BJ (cell line): ENCODE measurements at regions not wholly inside any gene's neighbourhood (a gene's known extent, or its start where the extent isn't known, plus 50 kb on each side); places are given as distances from the start of the nearest gene placed in this dataset.

Source experiments
- CTCF ChIA-PET: fragments of 350-600 bp; formaldehyde crosslinking; extraction: SDS; loops from one replicate; lab custom pipeline; 2021; ENCODE audit warnings: antibody characterized with exemption, inconsistent platforms; lab: Yijun Ruan, JAX
- POLR2A ChIA-PET: fragments of 300-600 bp; sonication (Branson Sonifier 250); formaldehyde crosslinking; extraction: SDS; loops from one replicate; lab custom pipeline; 2021; ENCODE audit warnings: antibody characterized with exemption; lab: Charles Lee
- DNase-seq: peaks from one replicate; pipeline ENCODE4 v3.0.0-alpha.2; 2011; ENCODE audit warnings: low read depth
- H3K27me3 ChIP-seq: 2 replicates; pipeline ENCODE4 v1.6.0; 2011; ENCODE audit warnings: low read length; ENCODE audit not compliant: control insufficient read depth, insufficient read depth
- H3K36me3 ChIP-seq: 2 replicates; pipeline ENCODE4 v1.5.1; 2011; ENCODE audit warnings: low read length; ENCODE audit not compliant: control insufficient read depth, insufficient read depth
- H3K4me3 ChIP-seq: 2 replicates; pipeline ENCODE4 v1.5.1; 2011; ENCODE audit warnings: low read depth, mild to moderate bottlenecking, control low read depth, low read length
- TF ChIP-seq, protein P1 (sequence below): IDR thresholded peaks from 2 replicates; pipeline ENCODE4 v1.5.1; 2011; ENCODE audit warnings: low read depth, mild to moderate bottlenecking, control low read depth, inconsistent platforms, low read length, moderate library complexity; ENCODE audit not compliant: insufficient read depth

DNA sequence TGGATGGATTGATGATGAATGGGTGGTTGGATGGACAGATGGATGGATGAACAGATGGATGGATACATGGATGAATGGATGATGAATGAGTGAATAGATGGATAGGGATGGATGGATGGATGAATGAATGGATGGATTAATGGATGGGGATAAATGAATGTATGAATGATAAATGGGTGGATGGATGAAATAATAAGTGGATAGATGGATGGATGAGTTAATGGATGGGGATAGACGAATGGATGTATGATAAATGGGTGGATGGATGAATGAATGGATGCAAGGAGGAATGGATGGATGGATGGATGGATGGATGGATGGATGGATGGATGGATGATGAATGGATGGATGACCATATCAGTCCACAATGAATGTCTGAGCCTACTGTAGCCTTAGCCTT, 381.9 kb downstream of the SETD4 start:
- ChIA-PET CTCF (no interaction called here), POLR2A (no interaction called here)
- Histone ChIP-seq H3K4me3 (no peak overlapping the region), H3K27me3 (no peaks in the 10 kb centered on the region), H3K36me3 (no peaks in the 10 kb centered on the region)
- no peak for DNase-seq
- TF ChIP-seq, protein P1, sequence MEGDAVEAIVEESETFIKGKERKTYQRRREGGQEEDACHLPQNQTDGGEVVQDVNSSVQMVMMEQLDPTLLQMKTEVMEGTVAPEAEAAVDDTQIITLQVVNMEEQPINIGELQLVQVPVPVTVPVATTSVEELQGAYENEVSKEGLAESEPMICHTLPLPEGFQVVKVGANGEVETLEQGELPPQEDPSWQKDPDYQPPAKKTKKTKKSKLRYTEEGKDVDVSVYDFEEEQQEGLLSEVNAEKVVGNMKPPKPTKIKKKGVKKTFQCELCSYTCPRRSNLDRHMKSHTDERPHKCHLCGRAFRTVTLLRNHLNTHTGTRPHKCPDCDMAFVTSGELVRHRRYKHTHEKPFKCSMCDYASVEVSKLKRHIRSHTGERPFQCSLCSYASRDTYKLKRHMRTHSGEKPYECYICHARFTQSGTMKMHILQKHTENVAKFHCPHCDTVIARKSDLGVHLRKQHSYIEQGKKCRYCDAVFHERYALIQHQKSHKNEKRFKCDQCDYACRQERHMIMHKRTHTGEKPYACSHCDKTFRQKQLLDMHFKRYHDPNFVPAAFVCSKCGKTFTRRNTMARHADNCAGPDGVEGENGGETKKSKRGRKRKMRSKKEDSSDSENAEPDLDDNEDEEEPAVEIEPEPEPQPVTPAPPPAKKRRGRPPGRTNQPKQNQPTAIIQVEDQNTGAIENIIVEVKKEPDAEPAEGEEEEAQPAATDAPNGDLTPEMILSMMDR, result no peak

DNA sequence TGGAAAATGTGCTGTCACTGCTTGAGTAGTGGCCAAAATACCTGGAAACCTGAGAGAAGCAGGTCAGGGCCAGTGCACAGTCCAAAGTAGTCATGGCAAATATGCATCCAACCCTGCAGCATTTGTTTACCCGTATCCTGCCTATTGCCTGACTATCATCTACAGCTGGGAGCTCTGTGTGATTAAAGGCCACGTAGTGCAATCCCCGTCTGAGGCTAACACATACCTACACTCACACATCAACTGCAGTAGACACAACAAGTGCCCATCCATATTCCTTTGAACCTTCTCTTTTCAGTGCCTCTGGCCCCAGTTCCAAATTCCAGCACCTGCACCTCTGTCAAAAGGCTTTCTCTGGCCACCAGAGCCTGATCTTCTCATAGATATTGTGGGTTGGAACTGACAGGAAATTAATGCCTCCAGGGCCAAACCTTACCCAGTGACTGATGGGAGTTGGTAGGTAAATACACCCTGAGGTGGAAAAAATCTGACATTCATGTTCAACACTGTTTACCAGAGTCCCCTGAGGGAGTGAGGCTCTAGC, 383.0 kb downstream of the SETD4 start:
- TF ChIP-seq, protein P1, result no peak
- CTCF ChIA-PET, result interaction anchor here (0.5 to 1.4 kb wide), 3 partner anchors 12 to 985 kb away, joined by 3 to 6 read pairs (median 3); no protein-coding TSS in a partner anchor
- Histone ChIP-seq H3K27me3 (no peaks in the 10 kb centered on the region), H3K36me3 (no peaks in the 10 kb centered on the region), H3K4me3 (no peak overlapping the region)
- no peak for DNase-seq
- POLR2A ChIA-PET, result no interaction called here

DNA sequence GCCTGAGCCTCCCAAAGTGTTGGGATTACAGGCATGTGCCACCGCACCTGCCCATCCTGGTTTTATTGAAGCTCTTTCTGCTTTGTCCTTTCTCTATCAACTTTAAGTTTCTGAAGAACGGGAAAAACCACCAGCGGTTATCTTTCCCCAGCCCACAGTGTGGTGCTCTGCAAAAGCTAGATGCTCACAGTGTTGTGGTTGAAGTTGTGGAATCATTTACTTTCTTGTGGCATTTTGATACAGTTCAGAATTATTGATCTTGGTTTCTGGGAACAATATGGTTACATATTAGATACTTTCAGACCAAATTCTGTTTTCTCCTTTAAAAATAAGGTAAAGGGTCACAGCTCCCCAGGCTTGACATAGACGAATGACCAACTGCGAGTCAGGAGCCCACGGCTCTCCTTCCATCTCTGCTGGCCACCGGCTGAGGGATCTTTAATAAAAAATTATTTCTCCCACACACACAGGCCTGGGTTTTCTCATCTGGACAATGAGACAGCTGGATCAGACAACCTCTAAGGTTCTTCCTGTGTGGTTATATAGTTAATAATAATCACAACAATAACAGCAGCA, 385.3 kb downstream of the SETD4 start:
- DNase-seq, result no peak
- TF ChIP-seq, protein P1, result no peak
- POLR2A ChIA-PET, result no interaction called here
- CTCF ChIA-PET, result no interaction called here
- H3K27me3 ChIP-seq, result no peaks in the 10 kb centered on the region
- no peak overlapping the region for H3K4me3 ChIP-seq
- H3K36me3 ChIP-seq, result no peaks in the 10 kb centered on the region

DNA sequence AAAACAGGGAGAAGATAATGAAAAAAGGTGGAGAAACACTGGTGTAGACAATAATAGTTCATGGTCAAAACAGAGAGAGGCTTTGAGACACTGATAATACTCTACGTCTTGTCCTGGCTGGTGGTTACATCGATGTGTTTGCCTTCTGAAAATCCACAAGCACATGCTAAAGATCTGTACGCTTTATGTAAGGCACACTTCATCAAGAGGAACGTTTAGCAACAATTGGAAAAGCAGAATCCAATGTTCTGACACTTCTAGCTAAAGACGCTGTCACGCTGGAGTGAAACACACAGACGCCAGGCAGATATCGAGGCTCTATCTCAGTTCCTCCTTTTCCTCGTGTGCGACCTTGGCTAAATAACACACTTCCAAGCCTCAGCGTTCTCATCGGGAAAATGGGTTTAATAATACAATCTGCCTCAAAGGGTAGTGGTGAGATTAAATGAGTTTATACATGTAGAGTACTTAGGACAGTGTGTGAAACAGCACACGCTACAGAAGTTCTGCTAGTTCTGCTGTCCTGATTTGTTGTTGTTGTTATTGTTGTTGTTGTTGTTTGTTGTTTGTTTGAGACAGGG, 386.1 kb downstream of the SETD4 start:
- Histone ChIP-seq H3K4me3 (no peak overlapping the region), H3K36me3 (no peaks in the 10 kb centered on the region), H3K27me3 (no peaks in the 10 kb centered on the region)
- no peak for DNase-seq
- TF ChIP-seq, protein P1, result no peak
- ChIA-PET CTCF (no interaction called here), POLR2A (no interaction called here)

DNA sequence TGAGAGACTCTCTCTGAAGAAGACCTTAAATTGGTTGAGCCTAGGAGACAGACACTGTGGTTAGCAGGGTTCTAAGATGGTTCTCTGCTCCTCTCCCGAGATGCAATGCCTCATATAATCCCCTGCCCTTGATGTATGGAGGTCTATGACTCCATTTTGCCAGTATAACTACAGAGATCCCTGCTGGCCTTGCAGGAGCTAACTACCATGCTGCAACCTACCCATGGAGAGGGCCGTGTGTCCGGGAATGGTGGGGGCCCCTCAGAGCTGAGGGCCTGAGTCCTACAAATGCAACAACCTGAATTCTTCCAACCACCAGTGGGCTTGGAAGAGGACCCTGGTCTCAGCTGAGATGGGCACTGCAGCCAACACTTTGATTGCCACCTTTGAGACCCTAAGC, 388.0 kb downstream of the SETD4 start:
- Histone ChIP-seq H3K27me3 (no peaks in the 10 kb centered on the region), H3K4me3 (no peak overlapping the region), H3K36me3 (no peaks in the 10 kb centered on the region)
- CTCF ChIA-PET, result no interaction called here
- DNase-seq, result no peak
- POLR2A ChIA-PET, result no interaction called here
- TF ChIP-seq, protein P1, result no peak
